Colonic mucosa (tissue), 4 donors: ENCODE measurements at regions not wholly inside any gene's neighbourhood (a gene's known extent, or its start where the extent isn't known, plus 50 kb on each side); places are given as distances from the start of the nearest gene placed in this dataset.

Source experiments
- DNase-seq: peaks from one replicate; pipeline ENCODE4 v3.0.0-alpha.2; 2020
- H3K27ac ChIP-seq: fragments of 200-600 bp; one replicate; pipeline ENCODE4 v1.8.0; 2021
- H3K27me3 ChIP-seq: fragments of 200-600 bp; one replicate; pipeline ENCODE4 v1.8.0; 2021
- H3K36me3 ChIP-seq: fragments of 200-600 bp; one replicate; pipeline ENCODE4 v1.8.0; 2021
- H3K4me1 ChIP-seq: fragments of 200-600 bp; one replicate; pipeline ENCODE4 v1.8.0; 2021; ENCODE audit warnings: mild to moderate bottlenecking
- H3K4me3 ChIP-seq: fragments of 200-600 bp; one replicate; pipeline ENCODE4 v1.8.0; 2021
- H3K9ac ChIP-seq, 2 donors: one replicate each; pipeline ENCODE4 v1.7.0; 2013; ENCODE audit warnings: control low read depth in 2 of 2, low read depth in 2 of 2, low read length in 2 of 2
- H3K9me3 ChIP-seq: fragments of 200-600 bp; one replicate; pipeline ENCODE4 v1.8.0; 2021
- intact Hi-C: fragments of 100-400 bp; cut with DNase I; formaldehyde crosslinking; loops from one replicate; pipeline ENCODE4 v1.14.1; 2022
- TF ChIP-seq, protein P1 (sequence below): fragments of 200-600 bp; IDR thresholded peaks from one replicate; pipeline ENCODE4 v1.8.0; 2022; ENCODE audit warnings: antibody characterized with exemption, mild to moderate bottlenecking
- donor health status: healthy.
- donor health status: DM: no; HTN: no; CAD: no.
- donor health status: DM: no; HTN: no; CAD: no.

DNA sequence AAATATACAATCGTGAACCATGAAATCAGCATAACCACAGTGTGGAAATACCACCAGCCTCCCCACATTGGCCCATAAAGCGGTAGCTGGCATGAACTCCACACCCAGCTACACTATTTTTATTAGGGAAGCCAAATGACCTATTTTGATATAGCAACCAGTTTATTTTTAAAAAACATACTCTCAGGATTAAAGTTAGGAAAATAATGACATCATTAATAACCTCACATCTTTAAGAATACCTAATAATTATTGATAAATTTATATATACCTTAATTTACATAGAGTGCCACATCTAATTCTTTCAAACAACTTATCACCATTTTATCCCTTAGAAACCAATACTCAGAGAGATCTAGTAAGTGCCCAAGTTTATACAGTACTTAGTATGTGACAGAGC is 692.0 kb upstream of the PKDCC start:
- Histone ChIP-seq H3K4me1 (no peaks in the 10 kb centered on the region), H3K9ac (no peak overlapping the region), H3K27me3 (no peaks in the 10 kb centered on the region), H3K27ac (no peak overlapping the region), H3K9me3 (no peaks in the 10 kb centered on the region), H3K4me3 (no peak overlapping the region), H3K36me3 (no peaks in the 10 kb centered on the region)
- TF ChIP-seq, protein P1, sequence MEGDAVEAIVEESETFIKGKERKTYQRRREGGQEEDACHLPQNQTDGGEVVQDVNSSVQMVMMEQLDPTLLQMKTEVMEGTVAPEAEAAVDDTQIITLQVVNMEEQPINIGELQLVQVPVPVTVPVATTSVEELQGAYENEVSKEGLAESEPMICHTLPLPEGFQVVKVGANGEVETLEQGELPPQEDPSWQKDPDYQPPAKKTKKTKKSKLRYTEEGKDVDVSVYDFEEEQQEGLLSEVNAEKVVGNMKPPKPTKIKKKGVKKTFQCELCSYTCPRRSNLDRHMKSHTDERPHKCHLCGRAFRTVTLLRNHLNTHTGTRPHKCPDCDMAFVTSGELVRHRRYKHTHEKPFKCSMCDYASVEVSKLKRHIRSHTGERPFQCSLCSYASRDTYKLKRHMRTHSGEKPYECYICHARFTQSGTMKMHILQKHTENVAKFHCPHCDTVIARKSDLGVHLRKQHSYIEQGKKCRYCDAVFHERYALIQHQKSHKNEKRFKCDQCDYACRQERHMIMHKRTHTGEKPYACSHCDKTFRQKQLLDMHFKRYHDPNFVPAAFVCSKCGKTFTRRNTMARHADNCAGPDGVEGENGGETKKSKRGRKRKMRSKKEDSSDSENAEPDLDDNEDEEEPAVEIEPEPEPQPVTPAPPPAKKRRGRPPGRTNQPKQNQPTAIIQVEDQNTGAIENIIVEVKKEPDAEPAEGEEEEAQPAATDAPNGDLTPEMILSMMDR: no peak
- DNase-seq: no peak
- intact Hi-C loops: no loop called here

DNA sequence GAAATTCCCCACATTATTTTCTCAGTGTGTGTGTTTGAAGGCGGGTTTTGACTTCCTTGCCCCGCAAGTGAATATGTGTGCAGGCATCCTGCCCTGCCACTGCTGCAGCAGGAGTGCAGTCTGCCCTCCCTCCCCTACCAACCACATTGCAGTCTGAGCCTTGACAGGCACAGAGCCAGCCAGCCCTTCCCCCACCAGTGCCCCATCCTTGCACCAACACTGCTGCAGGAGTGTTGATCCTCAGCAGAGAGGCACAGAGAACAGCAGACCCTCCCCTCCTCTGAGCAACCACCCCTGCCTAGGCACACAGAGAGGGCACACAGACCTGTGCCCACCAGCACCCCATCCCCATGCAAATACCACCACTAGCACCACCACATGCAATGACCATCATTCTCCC is 683.0 kb upstream of the PKDCC start:
- TF ChIP-seq, protein P1: no peak
- no peak overlapping the region for H3K9ac ChIP-seq
- H3K27ac ChIP-seq: no peak overlapping the region
- DNase-seq: no peak
- no peaks in the 10 kb centered on the region for H3K27me3 ChIP-seq
- H3K9me3 ChIP-seq: no peaks in the 10 kb centered on the region
- H3K4me3 ChIP-seq: no peak overlapping the region
- intact Hi-C loops: no loop called here
- H3K4me1 ChIP-seq: no peaks in the 10 kb centered on the region
- H3K36me3 ChIP-seq: no peaks in the 10 kb centered on the region

DNA sequence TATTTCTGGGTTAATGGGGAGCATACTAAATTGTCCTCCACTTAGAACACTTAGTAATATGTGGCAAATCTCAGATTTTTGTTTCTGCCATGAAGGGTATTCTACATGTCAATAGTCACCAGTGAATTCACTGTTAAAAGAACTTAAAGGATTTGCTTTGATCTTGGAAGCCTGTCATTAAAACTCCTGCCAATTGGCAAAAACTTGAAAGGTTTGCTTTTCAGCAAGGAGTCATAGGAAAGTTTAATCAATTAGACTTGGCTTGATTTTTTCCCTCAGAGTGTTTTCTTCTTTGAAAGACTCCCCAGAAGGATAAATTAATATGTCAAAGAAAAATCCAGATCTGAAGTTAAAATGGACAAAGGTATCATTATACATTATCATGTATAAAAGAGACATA is 671.9 kb upstream of the PKDCC start:
- no peaks in the 10 kb centered on the region for H3K4me1 ChIP-seq
- H3K9ac ChIP-seq: no peak overlapping the region
- intact Hi-C loops: no loop called here
- H3K9me3 ChIP-seq: no peaks in the 10 kb centered on the region
- no peaks in the 10 kb centered on the region for H3K27me3 ChIP-seq
- H3K27ac ChIP-seq: no peak overlapping the region
- no peak overlapping the region for H3K4me3 ChIP-seq
- DNase-seq: no peak
- no peaks in the 10 kb centered on the region for H3K36me3 ChIP-seq
- TF ChIP-seq, protein P1: no peak

DNA sequence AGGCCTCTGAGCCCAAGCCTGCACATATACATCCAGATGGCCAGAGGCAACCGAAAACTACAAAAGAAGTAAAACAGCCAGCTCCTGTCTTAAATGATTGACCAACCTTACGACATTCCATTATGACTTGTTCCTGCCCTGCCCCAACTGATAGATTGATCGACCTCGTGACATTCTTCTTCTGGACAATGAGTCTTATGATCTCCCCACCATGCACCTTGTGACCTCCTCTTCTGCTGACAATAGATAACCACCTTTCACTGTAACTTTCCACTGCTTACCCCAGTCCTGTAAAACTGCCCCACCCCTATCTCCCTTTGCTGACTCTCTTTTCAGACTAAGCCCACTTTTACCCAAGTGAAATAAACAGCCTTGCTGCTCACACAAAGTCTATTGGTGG is 670.0 kb upstream of the PKDCC start:
- Histone ChIP-seq H3K9ac (no peak overlapping the region), H3K9me3 (no peaks in the 10 kb centered on the region)
- TF ChIP-seq, protein P1: no peak

DNA sequence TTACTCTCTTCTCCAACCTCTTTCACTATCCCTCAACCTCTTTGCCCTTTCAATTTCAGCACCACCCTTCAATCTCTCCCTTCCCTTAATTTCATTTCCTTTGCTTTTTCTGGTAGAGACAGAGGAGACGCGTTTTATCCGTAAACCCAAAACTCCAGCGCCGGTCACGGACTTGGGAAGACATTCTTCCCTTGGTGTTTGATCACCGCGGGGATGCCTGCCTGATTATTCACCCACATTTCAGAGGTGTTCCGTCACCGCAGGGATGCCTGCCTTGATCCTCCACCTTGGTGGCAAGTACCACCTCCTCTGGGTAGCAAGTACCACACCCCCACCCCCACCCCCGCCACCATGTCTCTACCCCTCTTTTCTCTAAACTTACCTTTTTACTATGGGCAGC is 669.4 kb upstream of the PKDCC start:
- intact Hi-C loops: no loop called here
- DNase-seq: no peak

More for the DNA sequence above, 670.0 kb upstream of the PKDCC start:
- Histone ChIP-seq H3K4me3 (no peak overlapping the region), H3K36me3 (no peaks in the 10 kb centered on the region), H3K27me3 (no peaks in the 10 kb centered on the region), H3K27ac (no peak overlapping the region), H3K4me1 (no peaks in the 10 kb centered on the region)
- DNase-seq: no peak
- intact Hi-C loops: no loop called here

More for the DNA sequence above, 669.4 kb upstream of the PKDCC start:
- no peaks in the 10 kb centered on the region for H3K27me3 ChIP-seq
- H3K36me3 ChIP-seq: no peaks in the 10 kb centered on the region
- H3K4me1 ChIP-seq: no peaks in the 10 kb centered on the region
- no peak overlapping the region for H3K4me3 ChIP-seq
- H3K9ac ChIP-seq: no peak overlapping the region
- no peaks in the 10 kb centered on the region for H3K9me3 ChIP-seq
- H3K27ac ChIP-seq: no peak overlapping the region
- TF ChIP-seq, protein P1: no peak
